ENCODE measurements at regions not wholly inside any gene's neighbourhood (a gene's known extent, or its start where the extent isn't known, plus 50 kb on each side); places are given as distances from the start of the nearest gene placed in this dataset.

GRCh38 chr12:127267128-127267527 lies 999.8 kb upstream of the TMEM132C start (continued):
- TF ChIP-seq EZH2 (IDR thresholded peaks at IDR 0.05; ENCODE audit: low read depth, unreplicated experiment) = no peak
- TF ChIP-seq ZNF114 (CRISPR knock-in tag; IDR thresholded peaks at IDR 0.05) = no peak
- TF ChIP-seq CREB1 (CRISPR knock-in tag; IDR thresholded peaks at IDR 0.05; ENCODE audit: low read depth) = no peak
- TF ChIP-seq JUNB (IDR thresholded peaks at IDR 0.05; ENCODE audit: unreplicated experiment) = no peak

- H3K27me3 ChIP-seq (ENCODE audit: insufficient read depth) = no peaks in the 10 kb centered on the region
- Mint-ChIP-seq H3K27ac (no peak overlapping the region), H3K4me3 (no peak overlapping the region), H3K36me3 (ENCODE audit: low read depth) (peaks cover 41% of the 10 kb centered on the region), H3K4me1 (no peaks in the 10 kb centered on the region), H3K9me3 (peaks cover 92% of the 10 kb centered on the region), H3K27me3 (ENCODE audit: insufficient read depth, low read depth, poor library complexity) (peaks cover 5% of the 10 kb centered on the region)
- no peak overlapping the region for H2AFZ ChIP-seq
- TF ChIP-seq REST (IDR thresholded peaks at IDR 0.05; ENCODE audit: unreplicated experiment) (no peak), ZNF462 (CRISPR knock-in tag; IDR thresholded peaks at IDR 0.05) (no peak), EZH2phosphoT487 (IDR thresholded peaks at IDR 0.05; ENCODE audit: unreplicated experiment) (no peak), EZH2 (IDR thresholded peaks at IDR 0.05; ENCODE audit: low read depth, unreplicated experiment) (no peak), ZNF114 (CRISPR knock-in tag; IDR thresholded peaks at IDR 0.05) (no peak), JUNB (IDR thresholded peaks at IDR 0.05; ENCODE audit: unreplicated experiment) (no peak), ZNF331 (CRISPR knock-in tag; IDR thresholded peaks at IDR 0.05; ENCODE audit: low read depth) (no peak), ETS1 (IDR thresholded peaks at IDR 0.05) (no peak), STAT1 (IDR thresholded peaks at IDR 0.05; ENCODE audit: unreplicated experiment) (no peak), CTCF (conservative IDR thresholded peaks at IDR 0.05; ENCODE audit: low read depth in 2 of 2) (no peak), NANOG (IDR thresholded peaks at IDR 0.05; ENCODE audit: borderline replicate concordance) (no peak), POLR2AphosphoS5 (IDR thresholded peaks at IDR 0.05; ENCODE audit: low read depth) (no peak), CREB1 (CRISPR knock-in tag; IDR thresholded peaks at IDR 0.05; ENCODE audit: low read depth) (no peak)
- no peaks in the 10 kb centered on the region for H3K9me2 ChIP-seq (ENCODE audit: insufficient read depth)
- ATAC-seq = no peak
- H3K4me1 ChIP-seq (ENCODE audit: insufficient read depth) = no peaks in the 10 kb centered on the region
- H3K4me2 ChIP-seq = no peak overlapping the region
- no peaks in the 10 kb centered on the region for H3K36me3 ChIP-seq (ENCODE audit: insufficient read depth)
- no peaks in the 10 kb centered on the region for H3K79me2 ChIP-seq (replicated peaks; ENCODE audit: insufficient read depth)
- DNase-seq (ENCODE audit: low spot score) = no peak
- H3K4me3 ChIP-seq = no peak overlapping the region
- no peaks in the 10 kb centered on the region for H4K20me1 ChIP-seq (replicated peaks; ENCODE audit: insufficient read depth)
- no peak overlapping the region for H3K27ac ChIP-seq (ENCODE audit: low read depth)
- no peaks in the 10 kb centered on the region for H3F3A ChIP-seq (replicated peaks; ENCODE audit: low read depth)
These were observed 998.8 kb upstream of the TMEM132C start for GRCh38 chr12:127268213-127268612.
